ENCODE measurements at regions not wholly inside any gene's neighbourhood (a gene's known extent, or its start where the extent isn't known, plus 50 kb on each side); places are given as distances from the start of the nearest gene placed in this dataset.

- TF ChIP-seq CTCF (IDR thresholded peaks at IDR 0.05) (no peak), POLR2A (IDR thresholded peaks at IDR 0.05) (no peak)
Measured at GRCh38 chr17:54348234-54348633, 525.5 kb downstream of the KIF2B start.

Data from right lobe of liver (tissue), 4 donors.